OCI-LY7 (cell line): ENCODE measurements at regions not wholly inside any gene's neighbourhood (a gene's known extent, or its start where the extent isn't known, plus 50 kb on each side); places are given as distances from the start of the nearest gene placed in this dataset.

ENCODE experiments used
- EZH2phosphoT487 ChIP-seq: fragments of 200-600 bp; sonication (generic); IDR thresholded peaks from 2 replicates; pipeline ENCODE4 v1.6.1; 2018; ENCODE audit warnings: low read depth, borderline replicate concordance, mild to moderate bottlenecking, mixed run types, antibody characterized with exemption, low read length, moderate library complexity, mixed read lengths
- TF ChIP-seq, protein P1 (sequence below): fragments of 200-600 bp; sonication (generic); conservative IDR thresholded peaks from 2 replicates; pipeline ENCODE4 v1.5.1; 2014; ENCODE audit warnings: mild to moderate bottlenecking, antibody characterized with exemption, low read length, moderate library complexity, mixed read lengths

GRCh38 chr11:110347660-110348059 lies 51.2 kb upstream of the RDX start:
- TF ChIP-seq, protein P1, sequence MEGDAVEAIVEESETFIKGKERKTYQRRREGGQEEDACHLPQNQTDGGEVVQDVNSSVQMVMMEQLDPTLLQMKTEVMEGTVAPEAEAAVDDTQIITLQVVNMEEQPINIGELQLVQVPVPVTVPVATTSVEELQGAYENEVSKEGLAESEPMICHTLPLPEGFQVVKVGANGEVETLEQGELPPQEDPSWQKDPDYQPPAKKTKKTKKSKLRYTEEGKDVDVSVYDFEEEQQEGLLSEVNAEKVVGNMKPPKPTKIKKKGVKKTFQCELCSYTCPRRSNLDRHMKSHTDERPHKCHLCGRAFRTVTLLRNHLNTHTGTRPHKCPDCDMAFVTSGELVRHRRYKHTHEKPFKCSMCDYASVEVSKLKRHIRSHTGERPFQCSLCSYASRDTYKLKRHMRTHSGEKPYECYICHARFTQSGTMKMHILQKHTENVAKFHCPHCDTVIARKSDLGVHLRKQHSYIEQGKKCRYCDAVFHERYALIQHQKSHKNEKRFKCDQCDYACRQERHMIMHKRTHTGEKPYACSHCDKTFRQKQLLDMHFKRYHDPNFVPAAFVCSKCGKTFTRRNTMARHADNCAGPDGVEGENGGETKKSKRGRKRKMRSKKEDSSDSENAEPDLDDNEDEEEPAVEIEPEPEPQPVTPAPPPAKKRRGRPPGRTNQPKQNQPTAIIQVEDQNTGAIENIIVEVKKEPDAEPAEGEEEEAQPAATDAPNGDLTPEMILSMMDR = no peak
- TF ChIP-seq EZH2phosphoT487 = no peak
